ENCODE measurements at regions not wholly inside any gene's neighbourhood (a gene's known extent, or its start where the extent isn't known, plus 50 kb on each side); places are given as distances from the start of the nearest gene placed in this dataset.
"Not testable (repeated sequence)": the region's sequence is repeated elsewhere in the genome, so short reads cannot be mapped to it uniquely, and the experiment has no call there.

GRCh38 chr12:59320112-59320511 is 275.7 kb upstream of the SLC16A7 start:
- Histone ChIP-seq H3K36me3 (no peaks in the 10 kb centered on the region), H3K4me3 (no peak overlapping the region), H3K4me1 (no peaks in the 10 kb centered on the region), H3K9me3 (no peaks in the 10 kb centered on the region), H3K27ac (no peak overlapping the region), H3K27me3 (no peaks in the 10 kb centered on the region)
- intact Hi-C loops (cut with DNase I), result no loop called here
- ATAC-seq (no peak), DNase-seq (no peak)
- no peak for TF ChIP-seq CTCF (IDR thresholded peaks at IDR 0.05)

- Histone ChIP-seq H3K27me3 (no peaks in the 10 kb centered on the region), H3K27ac (no peak overlapping the region), H3K36me3 (no peaks in the 10 kb centered on the region), H3K4me1 (no peaks in the 10 kb centered on the region), H3K4me3 (no peak overlapping the region), H3K9me3 (no peaks in the 10 kb centered on the region)
- ATAC-seq (no peak), DNase-seq (no peak)
- no peak for TF ChIP-seq CTCF (IDR thresholded peaks at IDR 0.05)
- intact Hi-C loops (cut with DNase I), result no loop called here
Observed at GRCh38 chr12:59318940-59319339, 276.9 kb upstream of the SLC16A7 start.

- Histone ChIP-seq H3K4me1 (no peaks in the 10 kb centered on the region), H3K9me3 (no peaks in the 10 kb centered on the region), H3K27me3 (no peaks in the 10 kb centered on the region), H3K27ac (no peak overlapping the region), H3K4me3 (no peak overlapping the region), H3K36me3 (no peaks in the 10 kb centered on the region)
- no peak for DNase-seq
- no peak for ATAC-seq
- intact Hi-C loops (cut with DNase I), result no loop called here
- TF ChIP-seq CTCF (IDR thresholded peaks at IDR 0.05), result no peak
Observed at GRCh38 chr12:59317598-59317997, 278.2 kb upstream of the SLC16A7 start.

- H3K27me3 ChIP-seq, result no peaks in the 10 kb centered on the region
- no peaks in the 10 kb centered on the region for H3K36me3 ChIP-seq
- no peak overlapping the region for H3K27ac ChIP-seq
- ATAC-seq, result no peak
- intact Hi-C loops (cut with DNase I), result no loop called here
- H3K4me1 ChIP-seq, result no peaks in the 10 kb centered on the region
- H3K4me3 ChIP-seq, result no peak overlapping the region
- TF ChIP-seq CTCF (IDR thresholded peaks at IDR 0.05), result no peak
- DNase-seq, result no peak
- no peaks in the 10 kb centered on the region for H3K9me3 ChIP-seq
Observed at GRCh38 chr12:59316938-59317337, 278.9 kb upstream of the SLC16A7 start.

- H3K27ac ChIP-seq; H3K27me3 ChIP-seq; H3K36me3 ChIP-seq; H3K4me1 ChIP-seq; H3K4me3 ChIP-seq; H3K9me3 ChIP-seq; intact Hi-C loops (cut with DNase I); DNase-seq; ATAC-seq: not testable (repeated sequence)
Observed at GRCh38 chr12:59316354-59316753, 279.5 kb upstream of the SLC16A7 start.

- Histone ChIP-seq H3K4me3 (no peak overlapping the region), H3K27me3 (no peaks in the 10 kb centered on the region), H3K4me1 (no peaks in the 10 kb centered on the region), H3K9me3 (no peaks in the 10 kb centered on the region), H3K27ac (no peak overlapping the region), H3K36me3 (no peaks in the 10 kb centered on the region)
- intact Hi-C loops (cut with DNase I), result no loop called here
- ATAC-seq (no peak), DNase-seq (no peak)
- TF ChIP-seq CTCF (IDR thresholded peaks at IDR 0.05), result no peak
Observed at GRCh38 chr12:59314209-59314608, 281.6 kb upstream of the SLC16A7 start.

Measured in upper lobe of right lung (tissue), 1 donor.